ENCODE measurements at regions not wholly inside any gene's neighbourhood (a gene's known extent, or its start where the extent isn't known, plus 50 kb on each side); places are given as distances from the start of the nearest gene placed in this dataset.

GRCh38 chr22:48669226-48669625 lies 1158.4 kb downstream of the BRD1 start:
- Histone ChIP-seq H3K18ac (ENCODE audit: low read depth, low read length) (no peak overlapping the region), H2AK5ac (ENCODE audit: low read depth, low read length) (no peak overlapping the region), H2BK20ac (ENCODE audit: low read depth, low read length) (no peak overlapping the region), H3K9me3 (ENCODE audit: control insufficient read depth, insufficient read depth, low read length) (peaks cover 34% of the 10 kb centered on the region), H3K9me1 (ENCODE audit: insufficient read depth, low read length) (no peaks in the 10 kb centered on the region), H3K4ac (ENCODE audit: low read depth, low read length) (no peak overlapping the region), H4K91ac (ENCODE audit: insufficient read depth, low read depth, low read length) (no peak overlapping the region), H4K20me1 (ENCODE audit: insufficient read depth, low read length) (no peaks in the 10 kb centered on the region), H3K27ac (ENCODE audit: insufficient read depth, low read length) (no peak overlapping the region), H3K79me1 (ENCODE audit: low read depth in 1 of 2, low read length in 2 of 2) (no peaks in the 10 kb centered on the region), H3K4me2 (ENCODE audit: low read depth, low read length) (no peak overlapping the region), H3K14ac (replicated peaks; ENCODE audit: low read depth, low read length) (no peak overlapping the region), H2AFZ (replicated peaks; ENCODE audit: low read length, poor library complexity) (no peak overlapping the region), H3K27me3 (ENCODE audit: control insufficient read depth, insufficient read depth, low read length) (no peaks in the 10 kb centered on the region), H2BK15ac (ENCODE audit: low read depth, low read length) (no peak overlapping the region), H3K36me3 (ENCODE audit: control insufficient read depth, insufficient read depth, low read length) (no peaks in the 10 kb centered on the region), H2BK120ac (ENCODE audit: low read depth, low read length) (no peak overlapping the region), H4K8ac (ENCODE audit: low read depth in 2 of 2, low read length in 2 of 2) (no peak overlapping the region), H3K23ac (ENCODE audit: low read depth, low read length) (no peak overlapping the region), H4K5ac (ENCODE audit: low read depth, low read length) (no peak overlapping the region), H2AK9ac (replicated peaks; ENCODE audit: low read depth, low read length, poor library complexity) (no peak overlapping the region), H3K9ac (ENCODE audit: low read depth, low read length) (no peak overlapping the region), H2BK5ac (ENCODE audit: low read depth, low read length, poor library complexity, severe bottlenecking) (no peak overlapping the region), H3K56ac (ENCODE audit: extremely low read depth, insufficient read depth, low read length) (no peak overlapping the region), H3K4me1 (ENCODE audit: control insufficient read depth, insufficient read depth, low read length) (no peaks in the 10 kb centered on the region), H3K4me3 (ENCODE audit: insufficient read depth, low read depth, low read length) (no peak overlapping the region)
- in situ Hi-C loops (cut with MboI; ENCODE audit: low sequenced_read_pairs) (no loop called here), intact Hi-C loops (cut with micrococcal nuclease) (no loop called here), dilution Hi-C loops (cut with HindIII; ENCODE audit: low sequenced_read_pairs, unreplicated experiment) (no loop called here)
- POLR2A ChIA-PET (ENCODE audit: unreplicated experiment), result no interaction called here
- CTCF ChIA-PET, result no interaction called here
- TF ChIP-seq CTCF (conservative IDR thresholded peaks at IDR 0.05; ENCODE audit: low read depth, low read length), result no peak
- TF ChIP-seq MAFK (IDR thresholded peaks at IDR 0.05; ENCODE audit: low read depth, low read length), result no peak
- TF ChIP-seq NFE2L2 (IDR thresholded peaks at IDR 0.05; ENCODE audit: low read depth, low read length), result no peak
- TF ChIP-seq SMC3 (IDR thresholded peaks at IDR 0.05; ENCODE audit: low read depth, low read length), result no peak
- no peak for TF ChIP-seq CEBPB (IDR thresholded peaks at IDR 0.05; ENCODE audit: low read depth, low read length)
- TF ChIP-seq ELK1 (IDR thresholded peaks at IDR 0.05; ENCODE audit: borderline replicate concordance, low read depth, low read length), result no peak
- TF ChIP-seq CHD1 (IDR thresholded peaks at IDR 0.05; ENCODE audit: low read depth, low read length), result no peak
- no peak for TF ChIP-seq FOS (IDR thresholded peaks at IDR 0.05; ENCODE audit: low read depth, low read length)
- TF ChIP-seq BHLHE40 (IDR thresholded peaks at IDR 0.05; ENCODE audit: low read depth, low read length), result no peak
- no peak for TF ChIP-seq USF2 (IDR thresholded peaks at IDR 0.05; ENCODE audit: low read depth, low read length)
- no peak for TF ChIP-seq RFX5 (IDR thresholded peaks at IDR 0.05; ENCODE audit: low read depth, low read length)
- no peak for TF ChIP-seq RAD21 (IDR thresholded peaks at IDR 0.05; ENCODE audit: low read length)
- TF ChIP-seq MXI1 (IDR thresholded peaks at IDR 0.05; ENCODE audit: borderline replicate concordance, low read depth, low read length), result no peak
- no peak for TF ChIP-seq MAZ (IDR thresholded peaks at IDR 0.05; ENCODE audit: borderline replicate concordance, low read depth, low read length)
- BruUV-seq (replicated peaks), result no TSS peak
- WGBS, 2 experiments (ENCODE audit: extremely low coverage in 2 of 2, insufficient read length in 1 of 2), result 47% methylated on average over 3 of the region's 8 CpGs; no CpG with 5 or more reads in 1 of the 2 experiments
- DNase-seq, result no peak
- ATAC-seq (ENCODE audit: low read depth), result no peak

Data from IMR-90 (cell line).